HG02588 (cell line): ENCODE measurements at regions not wholly inside any gene's neighbourhood (a gene's known extent, or its start where the extent isn't known, plus 50 kb on each side); places are given as distances from the start of the nearest gene placed in this dataset.

Experiments used
- ATAC-seq: cut with Tn5 transposase; IDR thresholded peaks from one replicate; pipeline ENCODE4 v1.9.1; 2021; ENCODE audit warnings: mild to moderate bottlenecking, moderate library complexity; ENCODE audit not compliant: unreplicated experiment

DNA sequence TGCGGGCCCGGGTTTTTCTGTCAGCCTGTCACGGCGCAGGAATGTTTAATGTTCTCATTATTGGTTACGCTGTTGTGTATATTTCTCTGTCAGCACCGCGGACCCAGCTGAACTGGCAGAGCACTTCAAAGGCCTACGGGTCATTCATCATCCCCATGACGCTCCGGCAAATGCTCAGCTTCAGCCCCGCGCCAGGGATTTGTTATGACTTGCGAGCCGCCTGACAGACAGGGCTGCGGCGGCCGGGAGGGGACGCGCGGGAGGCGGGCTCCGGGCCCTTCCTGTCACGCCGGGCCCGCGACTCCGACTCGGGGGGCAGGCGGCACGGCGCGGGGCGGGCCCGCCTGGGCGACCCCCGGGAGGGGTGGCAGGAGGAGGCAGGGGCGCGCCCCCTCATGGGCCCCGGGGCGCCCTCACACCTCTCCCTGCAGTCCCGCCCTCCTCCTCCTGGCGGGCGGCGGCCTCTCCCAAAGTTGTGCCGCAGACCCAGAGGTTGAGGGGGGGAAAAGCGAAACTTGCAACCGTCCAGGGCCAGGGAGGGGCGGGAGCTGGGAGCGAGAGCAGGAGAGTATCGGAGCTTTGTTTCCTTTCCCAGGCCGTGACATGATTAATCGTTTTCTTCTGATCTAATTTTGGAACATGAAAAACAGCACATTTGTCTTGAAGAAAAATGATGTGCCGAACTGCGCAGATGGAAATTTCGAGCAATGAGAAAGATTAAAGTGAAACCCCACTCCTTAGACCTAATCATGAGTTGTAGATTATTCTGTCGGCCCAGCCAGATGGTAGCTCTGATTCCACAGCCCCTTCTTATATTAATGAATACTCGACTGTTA is 59.3 kb upstream of the COMTD1 start:
- peak; percentile 68 for ATAC-seq

DNA sequence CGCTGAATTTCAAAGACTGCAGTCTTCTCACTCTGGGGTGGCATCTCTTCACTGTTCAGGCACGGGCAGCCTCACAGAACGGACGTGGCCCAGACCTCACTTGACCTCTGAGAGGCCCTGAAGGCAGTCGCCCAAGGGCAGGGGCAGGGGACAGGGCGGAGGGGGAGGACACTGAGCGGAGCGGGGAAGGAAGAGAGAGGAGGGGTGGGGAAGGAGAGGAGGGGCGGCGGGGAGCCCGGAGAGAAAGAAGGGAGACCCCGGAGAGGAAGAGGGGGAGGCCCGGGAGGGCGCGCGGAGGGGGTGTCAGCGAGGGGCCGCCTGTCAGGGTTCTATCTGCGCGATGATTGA is 58.7 kb upstream of the COMTD1 start:
- ATAC-seq, result no peak

DNA sequence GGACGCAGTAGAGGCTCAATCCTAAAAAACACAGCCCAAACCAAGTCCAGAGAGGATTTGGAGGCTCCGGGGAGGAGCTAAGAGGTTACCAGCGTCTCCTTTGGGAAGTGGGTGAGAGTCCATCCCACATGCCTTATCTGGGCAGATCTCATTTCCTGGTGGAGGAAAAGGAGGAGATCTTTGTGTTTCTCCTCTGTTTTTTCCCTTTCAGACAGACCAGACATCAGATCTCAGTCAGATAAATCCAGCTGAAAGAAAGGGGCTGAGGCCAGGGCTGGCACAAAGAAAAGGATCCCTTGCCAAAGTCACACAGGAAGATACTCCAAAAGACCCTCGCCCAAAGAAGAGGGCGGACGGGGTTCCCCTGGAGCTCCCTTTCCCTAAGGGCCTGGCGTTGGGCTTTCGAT is 58.3 kb upstream of the COMTD1 start:
- no peak for ATAC-seq

DNA sequence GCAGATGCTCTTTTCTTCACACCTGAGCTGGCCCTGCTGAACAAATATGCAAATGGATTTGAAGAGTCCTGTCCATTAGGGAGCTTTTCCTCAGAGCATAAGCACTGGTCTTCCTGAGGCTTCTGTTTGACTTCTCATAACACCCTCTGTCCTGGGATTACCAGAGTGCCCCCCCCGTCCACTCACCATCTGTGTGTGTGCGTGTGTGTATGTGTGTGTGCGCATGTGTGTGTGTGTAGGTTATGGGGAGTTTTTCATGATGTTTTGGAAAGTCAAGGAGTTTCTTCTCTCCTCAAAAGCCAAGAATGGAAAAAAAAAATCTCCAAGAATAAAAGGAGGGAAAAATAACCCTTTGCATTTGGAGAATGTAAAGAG is 57.7 kb upstream of the COMTD1 start:
- no peak for ATAC-seq

DNA sequence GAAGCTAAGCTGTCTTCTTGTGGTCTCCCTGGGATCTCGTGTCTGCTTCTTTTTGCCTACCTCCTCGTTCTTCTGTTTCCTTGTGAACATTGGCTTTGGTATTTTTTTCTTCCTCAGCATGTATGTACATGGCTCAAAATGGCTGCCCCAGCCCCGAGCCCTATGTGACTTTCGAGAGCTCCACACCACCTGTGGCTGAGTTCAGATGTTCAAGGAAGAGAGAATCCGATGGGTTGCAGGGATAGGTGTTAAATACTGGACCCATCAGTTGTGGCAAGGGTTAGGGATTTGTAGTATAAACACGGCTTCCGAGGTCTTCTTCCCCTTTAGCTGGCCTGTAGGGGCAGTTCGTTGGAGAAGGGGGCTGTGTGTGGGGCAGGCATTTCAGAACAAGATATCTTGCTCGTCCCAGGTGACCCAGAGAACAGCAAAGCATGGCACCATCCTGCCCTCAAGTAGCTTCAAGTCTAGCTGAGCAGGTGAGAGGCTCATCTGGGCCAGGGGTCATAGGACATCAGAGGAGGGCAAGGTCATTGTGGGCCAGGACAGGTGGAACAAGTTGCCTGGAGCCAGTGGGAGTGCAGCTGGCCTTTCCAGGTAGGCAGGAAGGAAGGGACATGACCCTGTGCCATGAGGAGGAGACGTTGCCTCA is 57.2 kb upstream of the COMTD1 start:
- ATAC-seq, result no peak

DNA sequence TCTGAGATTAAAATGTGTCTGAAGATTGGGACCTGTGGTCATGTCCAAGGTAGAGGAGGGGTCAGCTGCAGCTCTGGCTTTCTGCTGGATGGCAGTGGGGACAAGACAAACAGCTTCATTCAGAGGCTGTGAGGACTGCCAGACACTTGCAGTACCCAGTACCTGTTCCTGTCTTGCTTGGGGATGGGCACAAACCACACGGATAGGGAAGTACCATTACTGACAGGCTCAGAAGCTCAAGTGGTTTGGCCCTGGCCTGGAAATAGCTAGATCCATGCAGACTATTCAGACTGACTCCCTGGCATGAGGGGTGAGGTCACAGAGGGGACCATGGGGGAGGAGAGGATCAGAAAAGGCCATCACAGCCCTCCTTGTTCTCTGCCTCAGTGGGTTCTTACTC is 56.0 kb upstream of the COMTD1 start:
- no peak for ATAC-seq

DNA sequence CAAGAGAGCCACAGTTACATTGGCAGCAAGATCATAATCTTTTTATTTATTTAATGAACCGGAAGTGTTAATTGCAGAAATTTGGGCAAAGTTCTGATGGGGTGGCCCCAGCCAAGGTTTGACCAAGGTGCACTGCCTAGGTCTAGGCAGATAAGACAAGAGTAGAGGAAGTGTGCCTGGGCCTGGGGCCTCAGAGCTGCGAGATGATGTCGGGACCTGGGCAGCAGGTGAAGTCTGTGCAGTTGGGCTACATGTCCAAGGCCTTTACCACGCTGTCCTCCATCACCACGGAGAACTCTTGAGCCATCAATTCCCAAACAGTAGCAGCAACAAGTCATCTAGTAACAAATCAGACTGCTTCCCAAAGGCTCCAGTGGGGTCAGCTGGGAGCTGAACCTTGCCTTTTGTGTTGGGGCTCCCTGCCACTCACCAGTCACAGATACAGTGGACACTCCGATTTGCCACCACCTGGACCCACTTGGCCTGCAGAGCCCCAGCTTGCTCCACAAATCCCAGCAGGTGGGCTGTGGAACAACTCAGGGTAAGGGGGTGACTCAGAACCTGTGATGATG is 52.5 kb upstream of the COMTD1 start:
- no peak for ATAC-seq

DNA sequence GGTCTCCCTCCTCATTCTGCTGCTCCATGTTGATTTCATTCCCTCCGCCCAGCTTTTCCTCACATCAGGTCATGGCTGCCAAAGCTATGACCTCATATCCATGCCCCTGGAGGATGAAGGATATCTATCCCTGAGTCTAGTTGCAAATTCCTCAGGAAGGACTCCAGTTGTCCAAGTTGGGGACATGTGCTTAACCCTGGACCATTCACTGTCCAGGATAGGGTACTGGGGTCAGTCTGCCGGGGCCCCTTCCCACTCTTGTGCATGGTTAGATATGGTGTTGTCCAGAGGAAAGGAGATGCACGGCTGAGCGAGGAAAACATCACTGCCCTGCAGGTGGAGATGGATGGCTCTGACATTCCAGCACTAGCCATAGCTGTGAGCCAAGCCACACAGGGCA is 51.9 kb upstream of the COMTD1 start:
- ATAC-seq, result no peak

DNA sequence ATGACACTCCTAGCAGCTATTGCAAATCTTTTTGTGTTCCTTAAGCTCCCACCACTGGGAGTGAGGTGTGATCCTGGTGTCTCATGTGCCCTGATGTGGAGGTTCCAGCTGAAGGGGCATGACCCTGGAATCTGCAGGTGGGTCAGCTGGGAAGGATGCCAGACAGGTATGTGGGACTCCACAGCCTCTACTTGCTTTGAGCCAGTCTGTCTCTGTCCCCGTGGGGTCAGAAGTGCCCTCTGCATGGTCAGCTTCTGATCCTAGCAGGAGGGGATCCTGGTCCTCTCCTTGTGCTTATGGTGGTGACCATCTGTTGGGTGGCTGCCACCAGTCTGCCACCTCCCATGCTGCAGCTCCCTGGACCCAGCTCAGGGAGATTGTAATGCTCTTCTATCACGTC is 51.1 kb upstream of the COMTD1 start:
- ATAC-seq, result no peak
